Right renal pelvis (tissue), 4 donors: ENCODE measurements at regions not wholly inside any gene's neighbourhood (a gene's known extent, or its start where the extent isn't known, plus 50 kb on each side); places are given as distances from the start of the nearest gene placed in this dataset.
A peak's percentile ranks its signal among the peaks of the same experiment; 100 is the strongest.
"Not testable (repeated sequence)": the region's sequence is repeated elsewhere in the genome, so short reads cannot be mapped to it uniquely, and the experiment has no call there.

ENCODE experiments used
- DNase-seq, 4 donors: peaks; one replicate each; pipeline ENCODE4 v3.0.0-alpha.2; 2013; ENCODE audit warnings: low read depth in 4 of 4, low spot score in 3 of 4, missing footprints in 1 of 4

DNA sequence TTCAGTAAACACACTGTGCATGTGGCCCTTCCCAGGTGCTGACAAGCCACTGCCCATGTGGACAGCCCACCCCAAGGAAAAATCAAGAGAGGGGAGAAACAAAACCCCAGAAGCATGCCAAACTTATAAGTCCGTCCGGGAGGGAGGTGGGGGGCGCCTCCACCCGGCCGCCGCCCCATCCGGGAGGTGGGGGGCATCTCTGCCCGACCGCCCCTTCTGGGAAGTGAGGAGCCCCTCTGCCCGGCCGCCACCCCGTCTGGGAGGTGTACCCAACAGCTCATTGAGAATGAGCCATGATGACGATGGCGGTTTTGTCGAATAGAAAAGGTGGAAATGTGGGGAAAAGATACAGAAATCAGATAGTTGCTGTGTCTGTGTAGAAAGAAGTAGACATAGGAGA, 53.8 kb upstream of the C2CD4B start:
- DNase-seq: no peak

DNA sequence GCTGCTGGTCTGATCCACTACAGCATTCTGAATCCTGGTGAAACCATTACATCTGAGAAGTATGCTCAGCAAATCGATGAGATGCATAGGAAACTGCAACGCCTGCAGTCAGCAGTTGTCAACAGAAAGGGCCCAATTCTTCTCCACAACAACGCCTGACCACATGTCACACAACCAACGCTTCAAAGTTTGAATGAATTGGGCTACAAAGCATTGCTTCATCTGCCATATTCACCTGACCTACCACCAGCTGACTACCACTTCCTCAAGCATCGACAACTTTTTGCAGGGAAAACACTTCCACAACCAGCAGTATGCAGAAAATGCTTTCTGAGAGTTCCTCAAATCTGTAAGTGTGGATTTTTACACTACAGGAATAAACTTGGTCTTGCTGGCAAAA, 54.7 kb upstream of the C2CD4B start:
- DNase-seq: no peak

DNA sequence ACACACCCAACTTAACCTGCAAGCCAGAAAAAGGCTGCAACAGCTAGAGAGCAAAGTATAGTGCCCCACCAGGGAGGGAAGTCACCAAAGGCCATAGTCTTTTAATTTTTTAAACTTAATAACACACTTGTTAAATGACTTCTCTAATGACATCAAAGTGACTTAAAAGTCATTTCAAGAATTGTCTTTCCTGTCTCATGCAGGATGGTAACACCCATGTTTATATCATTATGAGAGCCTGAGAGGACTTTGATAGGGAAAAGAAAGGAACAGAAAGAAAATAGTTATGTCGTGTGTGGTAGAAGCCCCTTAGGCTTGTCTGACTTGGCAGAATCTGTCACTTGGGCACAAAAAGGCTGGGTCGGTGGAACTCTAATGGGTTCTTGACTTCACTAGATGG, 57.9 kb upstream of the C2CD4B start:
- no peak for DNase-seq

DNA sequence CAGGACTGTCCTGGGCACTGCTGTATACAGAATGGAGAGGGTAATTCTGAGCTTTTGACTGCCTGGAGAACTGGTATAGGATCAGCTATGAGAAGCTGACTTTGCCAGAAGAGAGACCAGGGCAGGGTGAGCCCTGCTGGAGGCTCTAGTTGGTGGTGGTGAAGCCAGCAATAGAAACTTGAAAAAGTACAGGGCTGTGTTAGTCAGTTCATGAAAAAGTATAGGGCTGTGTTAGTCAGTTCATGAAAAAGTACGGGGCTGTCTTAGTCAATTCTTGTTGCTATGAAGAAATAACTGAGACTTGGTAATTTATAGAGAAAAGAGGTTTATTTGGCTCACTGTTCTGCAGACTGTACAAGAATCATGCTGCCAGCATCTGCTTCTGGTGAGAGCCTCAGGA, 63.5 kb upstream of the C2CD4B start:
- no peak for DNase-seq

DNA sequence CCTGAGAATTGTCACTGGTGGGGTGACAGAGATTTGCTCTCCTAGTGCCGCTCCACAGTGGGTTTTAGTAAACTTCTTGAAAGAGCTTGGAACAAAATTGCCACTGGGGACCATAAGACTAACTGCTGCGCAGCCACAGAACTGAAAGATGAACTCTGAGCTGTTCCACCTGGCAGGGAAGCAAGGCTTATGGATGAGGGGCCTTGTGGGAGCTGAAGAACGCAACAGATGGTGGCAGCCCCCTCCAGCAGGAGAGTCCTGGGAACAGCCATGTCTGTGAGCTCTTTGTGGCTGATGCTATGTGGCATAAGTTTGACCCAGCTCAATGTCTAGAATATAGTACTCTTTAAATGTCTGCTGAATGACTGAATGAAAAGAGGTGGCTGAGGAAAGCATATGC, 66.8 kb upstream of the C2CD4B start:
- no peak for DNase-seq

DNA sequence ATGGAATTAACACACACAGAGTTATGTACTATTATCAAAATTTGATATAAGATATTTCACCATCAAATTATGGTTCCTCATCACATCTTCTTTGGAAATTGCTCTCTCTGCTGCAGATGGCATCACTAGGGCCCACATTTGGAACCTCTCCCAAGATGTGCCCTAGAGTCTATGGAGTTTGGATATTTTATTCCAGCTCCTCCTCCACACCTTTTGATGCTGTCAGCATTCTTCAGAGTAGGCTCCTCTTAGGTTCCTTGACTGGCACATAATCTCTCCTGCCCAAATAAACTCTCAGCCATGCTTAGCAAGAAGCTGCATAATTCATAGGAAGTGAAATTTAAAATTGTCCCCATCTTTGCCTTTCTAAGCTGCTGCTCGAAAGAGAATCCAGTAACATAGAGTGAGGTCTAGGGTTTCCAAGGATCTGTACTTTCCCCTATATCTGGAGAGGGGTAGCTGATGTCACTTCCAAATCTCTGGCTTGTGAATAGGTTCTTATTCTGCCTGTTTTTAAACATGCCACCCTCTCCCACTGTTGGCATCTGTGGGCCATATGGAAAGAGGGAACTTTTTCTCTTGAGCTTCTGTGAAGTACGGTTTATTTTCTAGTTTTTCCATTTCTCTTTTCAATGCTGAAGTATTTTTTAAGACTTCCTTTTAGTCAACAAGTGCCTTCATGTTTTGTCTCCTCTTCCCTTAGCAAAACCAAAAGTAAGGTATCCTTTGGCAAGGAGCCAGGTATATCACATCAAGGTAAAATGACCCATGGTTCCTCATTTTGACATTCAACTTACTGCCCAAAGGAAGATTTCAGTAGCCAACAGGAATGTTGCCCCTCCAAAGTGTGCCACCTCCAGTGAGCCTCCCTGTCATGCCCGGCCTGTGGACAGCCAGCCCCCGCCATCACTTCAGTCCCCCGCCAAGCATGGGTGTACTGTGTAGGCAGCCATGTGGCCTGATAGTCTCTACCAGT, 75.3 kb upstream of the C2CD4B start:
- no peak for DNase-seq

DNA sequence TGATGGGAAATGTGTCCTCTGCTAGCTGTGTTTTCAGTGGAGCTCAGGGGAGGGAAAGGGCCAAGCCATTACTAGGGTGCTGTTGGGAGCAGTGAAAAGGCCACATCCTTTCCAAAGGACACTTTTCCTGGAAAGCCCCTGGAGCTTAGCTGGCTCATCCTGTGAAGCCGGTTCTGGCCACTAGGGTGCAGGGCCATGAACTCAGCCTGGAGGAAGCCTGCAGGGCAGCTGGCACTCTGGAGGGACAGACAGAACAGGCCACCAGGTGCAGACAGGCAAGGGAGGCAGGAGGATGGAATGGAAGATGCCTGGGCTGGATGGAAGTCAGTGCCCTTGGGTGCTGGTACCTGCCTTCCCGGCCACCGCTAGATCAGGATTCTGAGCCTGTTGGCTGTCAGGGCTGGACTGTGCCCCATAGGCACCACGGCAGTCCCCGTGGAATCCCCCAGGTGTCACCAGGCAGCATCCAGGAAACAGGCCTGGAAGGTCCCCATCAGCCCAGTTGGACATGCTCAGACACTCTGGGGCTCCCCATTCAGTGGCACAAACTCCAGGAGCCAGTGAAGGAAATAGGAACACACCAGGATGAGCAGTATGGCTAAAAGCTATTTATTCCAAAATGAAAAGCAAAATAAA, 76.2 kb upstream of the C2CD4B start:
- DNase-seq: no peak

DNA sequence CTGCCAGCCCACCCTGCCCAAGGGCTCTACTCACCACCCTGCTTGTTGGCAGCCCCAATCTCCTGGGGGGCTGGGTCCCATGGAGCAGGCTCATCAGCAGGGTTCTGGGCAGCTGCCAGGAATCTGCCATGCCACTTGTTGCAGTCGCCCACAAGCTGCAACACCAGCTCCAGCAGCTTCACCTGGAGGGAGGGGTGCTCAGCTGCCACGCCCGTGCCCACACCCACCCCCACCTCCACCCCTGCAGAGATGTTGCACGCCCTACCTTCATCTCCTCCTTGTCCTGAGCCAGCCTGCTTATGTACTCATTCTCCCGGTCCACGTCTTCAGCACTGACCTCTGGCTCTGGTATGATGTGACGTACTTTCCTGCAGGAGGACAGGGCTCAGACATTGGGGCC, 77.9 kb upstream of the C2CD4B start:
- no peak for DNase-seq

DNA sequence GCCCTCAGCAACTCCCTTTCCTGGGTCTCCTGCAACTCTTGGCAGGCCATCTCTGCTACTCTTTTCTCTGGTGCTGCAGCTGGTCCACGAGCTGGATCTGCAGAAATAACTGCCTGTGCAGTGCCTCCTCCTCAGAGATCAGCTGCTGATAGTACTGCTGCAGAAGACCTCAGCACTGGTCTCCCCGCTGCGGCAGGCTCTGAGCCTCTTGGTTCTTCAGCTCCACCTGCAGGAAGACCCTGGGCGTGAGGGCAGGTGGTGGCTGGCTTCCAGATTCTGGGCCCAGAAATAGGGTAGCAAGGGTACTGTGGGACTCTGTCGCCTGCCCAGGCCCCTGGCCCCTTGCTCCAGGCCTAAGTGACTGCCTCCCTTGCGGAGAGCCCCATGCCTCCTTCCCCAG, 79.7 kb upstream of the C2CD4B start:
- DNase-seq: no peak

DNA sequence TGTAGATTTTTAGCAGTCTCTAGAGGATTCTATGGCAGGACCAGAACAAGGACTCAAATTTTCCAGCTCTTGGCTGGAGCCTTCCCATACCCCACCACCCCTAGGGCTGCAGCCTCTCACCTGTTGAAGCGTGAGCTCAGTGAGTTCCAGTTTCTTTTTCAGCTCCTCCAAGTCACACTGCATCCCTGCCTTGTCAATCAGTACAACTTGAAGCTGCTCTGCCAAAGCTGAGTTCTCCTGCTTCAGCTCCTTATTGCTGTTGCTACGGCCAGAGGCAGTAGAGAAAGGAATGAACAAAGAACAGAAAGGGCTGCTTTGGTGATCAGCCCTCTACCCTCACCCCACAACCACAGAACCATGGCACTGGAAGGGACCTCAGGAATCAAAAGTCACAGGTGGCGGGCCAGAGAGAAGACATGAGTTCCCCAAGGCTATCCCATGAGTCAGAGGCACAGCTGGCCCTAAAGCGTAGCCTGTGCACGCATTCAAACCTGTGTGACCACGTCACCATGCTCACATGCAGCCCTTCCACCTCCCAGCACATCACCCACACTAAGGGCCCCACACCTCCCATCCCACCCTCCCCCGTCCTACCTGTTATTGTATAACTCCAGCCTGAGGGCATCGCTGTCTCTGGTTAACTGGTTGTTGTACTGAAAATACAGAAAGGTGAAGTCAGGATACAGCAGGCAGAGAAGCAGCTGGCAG, 83.3 kb upstream of the C2CD4B start:
- peak in 1 of 4 donors; percentile 30 for DNase-seq

DNA sequence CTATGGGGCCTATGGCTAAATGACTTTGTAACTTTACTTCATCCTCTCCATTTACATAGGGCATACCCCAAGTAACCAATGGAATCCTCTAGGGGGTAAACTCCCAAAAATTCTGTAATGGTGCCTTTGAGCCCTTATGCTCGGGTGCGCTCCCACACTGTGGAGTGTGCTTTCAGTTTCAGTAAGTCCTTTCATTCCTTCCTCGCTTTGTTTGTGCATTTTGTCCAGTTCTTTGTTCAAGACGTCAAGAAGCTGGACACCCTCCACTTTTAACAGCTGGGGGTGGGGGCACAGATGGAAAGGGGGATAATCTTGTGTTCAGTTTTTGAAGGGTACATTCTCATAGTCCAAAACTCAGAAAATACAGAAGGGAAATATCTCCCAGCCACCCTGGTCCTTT, 84.4 kb upstream of the C2CD4B start:
- DNase-seq: no peak

DNA sequence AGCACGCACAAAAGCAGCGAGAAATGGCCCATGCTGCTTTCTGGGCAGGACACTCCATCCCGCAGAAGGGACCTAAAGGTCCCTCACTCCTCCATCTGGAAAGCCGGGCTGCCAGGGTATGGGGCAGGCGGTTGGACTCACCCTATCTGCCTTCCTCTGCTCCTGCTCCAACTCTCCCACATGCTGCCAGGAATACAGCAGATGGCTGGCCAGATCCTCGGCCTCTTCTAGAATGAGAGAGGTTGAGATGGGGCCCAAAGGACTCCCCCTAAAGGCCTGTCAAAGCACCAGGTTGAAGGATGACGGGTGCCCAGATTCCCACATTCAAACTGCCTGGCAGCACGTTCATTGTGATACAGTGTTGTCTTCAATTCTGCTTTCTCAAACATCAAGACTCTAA, 85.1 kb upstream of the C2CD4B start:
- DNase-seq: no peak

DNA sequence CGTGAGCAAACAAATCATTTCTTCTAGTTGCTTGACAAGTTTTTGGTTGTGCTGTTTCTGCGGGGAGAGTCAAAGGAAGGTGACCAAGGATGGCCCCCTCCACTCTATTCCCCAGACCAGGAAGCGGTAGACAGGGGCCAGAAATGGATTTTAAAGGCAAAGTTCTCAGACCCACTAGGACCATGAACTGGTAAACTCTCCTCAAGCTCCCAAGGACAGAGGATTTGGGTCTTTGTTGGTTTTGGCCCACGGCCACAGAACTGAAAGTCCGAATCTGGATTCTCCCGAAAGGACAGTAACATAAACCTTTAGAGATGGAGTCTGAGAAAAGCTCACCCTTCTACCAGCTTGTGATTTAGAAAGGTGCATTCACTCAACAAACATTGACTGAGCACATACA, 85.9 kb upstream of the C2CD4B start:
- no peak for DNase-seq

DNA sequence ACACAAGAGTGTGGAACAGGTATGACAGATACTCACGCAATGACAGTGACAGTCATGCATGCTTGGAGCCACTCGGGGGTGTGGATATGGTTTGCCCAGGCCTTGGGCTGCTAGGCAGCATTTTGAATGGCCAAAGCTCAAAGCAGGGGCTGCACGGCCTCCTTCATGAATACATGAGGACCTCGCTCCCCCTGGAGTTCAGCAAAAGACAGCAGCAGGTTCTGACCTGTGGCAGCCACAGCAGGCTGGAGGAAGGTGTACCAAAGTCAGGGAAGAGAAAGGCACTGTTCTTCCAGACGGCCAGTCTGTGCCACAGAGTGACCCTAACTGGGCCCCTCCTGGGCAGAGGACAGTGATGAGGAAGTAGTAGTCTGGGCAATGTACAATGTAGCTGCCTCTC, 88.2 kb upstream of the C2CD4B start:
- no peak for DNase-seq

DNA sequence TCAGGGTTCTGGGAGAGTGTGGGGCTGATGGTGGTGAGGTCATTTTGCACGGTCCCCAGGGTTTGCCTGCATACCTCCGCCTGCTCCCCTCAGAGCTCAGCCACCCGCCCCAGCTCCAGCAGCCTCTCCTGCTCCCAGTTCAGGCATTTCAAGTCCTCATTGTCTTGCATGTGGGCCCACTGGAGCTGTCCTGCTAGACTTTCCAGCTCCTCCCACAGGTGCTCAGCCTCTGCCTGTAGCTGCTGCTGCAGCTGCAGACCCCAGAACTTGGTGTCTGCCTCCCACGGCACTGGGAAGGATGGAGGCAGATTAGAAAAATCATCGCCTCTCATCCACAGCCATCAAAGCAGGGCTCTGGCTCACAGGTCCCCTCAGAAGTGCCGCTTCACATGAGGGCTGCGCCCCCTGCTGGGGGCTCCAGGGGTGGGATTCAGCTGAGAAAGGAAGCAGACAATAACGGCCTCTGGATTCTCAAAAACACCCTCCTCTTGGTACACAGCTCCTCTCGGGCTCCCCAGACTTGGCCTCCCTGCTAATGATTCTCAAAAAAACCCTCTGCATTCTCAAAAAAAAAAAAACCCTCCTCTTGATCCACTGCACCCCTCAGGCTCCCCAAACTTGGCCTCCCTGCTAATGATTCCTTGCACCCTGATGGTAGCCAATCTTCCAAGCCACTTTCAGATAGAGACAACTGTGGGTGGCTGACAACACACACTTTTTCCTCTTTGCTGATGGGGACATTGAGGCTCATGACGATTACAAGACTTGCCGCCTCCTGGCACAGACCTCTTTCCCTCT, 89.3 kb upstream of the C2CD4B start:
- DNase-seq: peak; percentile 47 to 65 (median 58)

DNA sequence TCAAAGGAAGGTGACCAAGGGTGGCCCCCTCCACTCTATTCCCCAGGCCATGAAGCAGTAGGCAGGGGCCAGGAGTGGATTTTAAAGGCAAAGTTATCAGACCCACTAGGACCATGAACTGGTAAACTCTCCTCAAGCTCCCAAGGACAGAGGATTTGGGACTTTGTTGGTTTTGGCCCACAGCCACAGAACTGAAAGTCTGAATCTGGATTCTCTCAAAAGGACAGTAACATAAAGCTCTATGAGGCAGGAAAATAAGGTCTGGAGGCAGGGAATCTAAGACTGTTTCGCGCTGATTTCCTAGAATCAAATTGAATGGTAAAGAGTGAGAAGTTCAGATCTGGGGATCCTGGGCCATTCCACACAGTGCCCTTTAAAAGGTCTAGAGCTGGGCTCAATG, 91.3 kb upstream of the C2CD4B start:
- not testable (repeated sequence) for DNase-seq

DNA sequence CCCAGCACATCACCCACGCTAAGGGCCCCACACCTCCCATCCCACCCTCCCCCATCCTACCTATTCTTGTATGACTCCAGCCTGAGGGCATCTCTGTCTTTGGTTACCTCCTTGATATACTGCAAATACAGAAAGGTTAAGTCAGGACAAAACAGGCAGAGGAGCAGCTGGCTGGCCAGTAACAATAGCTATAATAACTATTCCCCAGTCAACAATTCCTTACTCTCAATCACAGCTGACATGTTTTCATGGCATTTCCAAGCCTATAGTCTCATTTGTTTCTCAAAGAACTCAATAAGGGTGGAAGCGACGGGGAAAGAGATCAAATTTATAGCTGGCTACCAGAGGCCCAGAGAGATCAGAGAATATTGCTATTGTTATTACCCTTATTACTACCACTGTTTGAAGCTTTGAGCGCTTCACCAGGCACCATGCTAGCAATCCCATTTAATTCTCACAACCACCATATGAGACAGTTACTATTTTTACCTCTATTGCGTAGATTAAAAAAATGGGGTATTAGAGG, 93.0 kb upstream of the C2CD4B start:
- no peak for DNase-seq

DNA sequence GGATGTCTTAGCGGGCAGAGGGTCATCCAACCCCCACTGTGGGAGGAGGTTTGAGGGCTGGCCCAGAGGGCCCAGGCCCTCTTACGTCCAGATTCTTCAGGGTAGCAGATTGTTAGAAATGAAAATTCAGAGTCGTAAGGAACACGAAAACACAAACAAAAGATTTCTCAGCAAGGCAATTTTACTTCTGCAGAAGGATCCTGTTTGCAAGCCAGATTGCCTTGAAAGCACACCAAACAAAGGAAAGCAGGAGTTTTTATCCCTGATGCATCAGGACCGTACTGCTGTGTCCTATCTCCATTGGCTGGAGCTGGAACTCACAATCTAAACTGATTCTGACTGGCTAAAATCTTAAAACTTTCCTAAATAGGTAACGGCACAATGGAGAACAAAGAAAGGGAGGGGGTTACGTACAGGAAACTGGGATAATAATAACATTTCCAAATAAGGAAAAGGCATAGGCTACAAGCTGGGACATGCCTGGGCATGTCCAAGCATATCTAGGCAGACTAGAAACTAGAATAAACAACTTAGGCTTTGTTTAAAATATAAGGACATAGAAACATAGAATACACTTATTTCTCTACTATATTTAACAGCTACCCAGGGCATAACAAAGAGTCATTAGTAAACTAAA, 97.3 kb upstream of the C2CD4B start:
- no peak for DNase-seq

DNA sequence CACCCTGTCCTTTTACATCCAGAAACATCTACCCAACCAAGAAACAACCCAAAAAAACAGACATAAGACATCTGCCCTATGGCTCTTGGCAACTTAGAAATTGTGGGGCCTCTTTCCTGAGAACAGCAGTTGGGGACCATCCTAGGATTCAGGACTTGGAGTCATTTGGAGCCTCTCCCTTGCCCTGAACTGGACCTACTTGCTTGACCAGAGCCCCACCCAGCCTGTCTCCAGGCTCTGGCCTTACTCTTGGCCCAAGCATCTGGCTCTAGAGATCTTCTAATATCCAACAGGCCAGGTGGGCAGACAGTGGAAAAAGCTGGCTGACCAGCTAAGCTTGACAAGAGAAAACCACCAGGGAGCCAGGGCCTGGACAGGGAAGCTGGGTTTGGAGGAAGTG, 99.1 kb upstream of the C2CD4B start:
- no peak for DNase-seq

DNA sequence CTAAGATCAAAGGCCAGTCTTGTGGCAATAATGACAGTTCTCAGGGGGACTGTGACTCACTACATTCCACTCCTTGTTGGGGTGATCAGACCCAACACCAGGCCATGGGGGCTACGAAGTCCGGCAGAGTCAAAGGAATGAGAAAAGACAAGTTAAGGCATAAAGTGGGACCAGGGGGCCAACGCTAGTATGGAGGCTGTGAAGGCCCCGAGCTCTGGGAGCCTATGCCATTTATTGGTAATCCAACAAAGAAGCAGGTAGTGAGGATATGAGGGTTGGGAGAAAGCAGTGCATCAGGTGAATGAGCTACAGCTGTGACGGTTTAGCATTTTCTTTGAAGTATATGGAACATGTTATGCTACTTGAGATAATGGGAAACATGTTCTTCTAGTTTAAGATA, 104.4 kb upstream of the C2CD4B start:
- DNase-seq: no peak
